Right lobe of liver (tissue), 6 donors: ENCODE measurements at regions not wholly inside any gene's neighbourhood (a gene's known extent, or its start where the extent isn't known, plus 50 kb on each side); places are given as distances from the start of the nearest gene placed in this dataset.

Source experiments
- ATAC-seq, 4 donors: fragments of 200-7000 bp; cut with Tn5 transposase; one replicate each; pipeline ENCODE4 v1.9.1; 2020; ENCODE audit warnings: mild to moderate bottlenecking in 4 of 4, moderate library complexity in 4 of 4
- DNase-seq, 3 donors: peaks; one replicate each; pipeline ENCODE4 v3.0.0-alpha.2; 2020
- H3K27ac ChIP-seq, 3 donors: fragments of 200-600 bp; one replicate each; pipeline ENCODE4 v1.8.0; 2022
- H3K27me3 ChIP-seq, 2 donors: fragments of 200-600 bp; one replicate each; pipeline ENCODE4 v1.8.0; 2022
- H3K36me3 ChIP-seq, 4 donors: fragments of 200-600 bp; sonication (generic) in 1 of 4; one replicate each; pipeline versions ENCODE4 v1.5.1 to v1.8.0; 2017 to 2022; ENCODE audit warnings: control low read depth in 1 of 4
- H3K4me1 ChIP-seq, 4 donors: fragments of 200-600 bp; sonication (generic) in 1 of 4; one replicate each; pipeline versions ENCODE4 v1.5.1 to v1.8.0; 2017 to 2022; ENCODE audit warnings: control low read depth in 1 of 4
- H3K4me3 ChIP-seq, 3 donors: fragments of 200-600 bp; one replicate each; pipeline ENCODE4 v1.8.0; 2022
- H3K9me3 ChIP-seq, 4 donors: fragments of 200-600 bp; sonication (generic) in 1 of 4; one replicate each; pipeline versions ENCODE4 v1.5.1 to v1.8.0; 2017 to 2022; ENCODE audit warnings: control low read depth in 1 of 4
- CTCF ChIP-seq, 4 donors: fragments of 200-600 bp in 3 of 4; fragments of 450-650 bp in 1 of 4; IDR thresholded peaks; one replicate each; pipeline versions ENCODE4 v1.5.1 to v1.8.0; 2016 to 2022; ENCODE audit warnings: antibody characterized with exemption in 4 of 4, mild to moderate bottlenecking in 2 of 4
- POLR2A ChIP-seq: fragments of 450-650 bp; IDR thresholded peaks from one replicate; pipeline ENCODE4 v1.6.1; 2017; ENCODE audit warnings: antibody characterized with exemption, mild to moderate bottlenecking
- WGBS: methylation state at CpG from one replicate; pipeline ENCODE4 v1.1.6; 2018; ENCODE audit warnings: low coverage, low lambda C conversion rate; ENCODE audit not compliant: insufficient coverage; ENCODE audit errors: missing lambda C conversion rate; 5-methylcytosine and 5-hydroxymethylcytosine counted together
- intact Hi-C, 2 donors: fragments of 100-400 bp; cut with DNase I; formaldehyde crosslinking; loops; one replicate each; pipeline versions ENCODE4 v1.11.2 to v1.14.1; 2022
- small RNA-seq, 2 experiments: library from RNA; depleted of rRNA; stranded (forward); fragments of <200 nt; gene quantifications; one replicate each; pipeline ENCODE3, GENCODE V24; 2016
- donor health status: DM: no; HTN: yes; CAD: no.
- donor health status: DM: no; HTN: no; CAD: no.
- donor health status: DM: no; HTN: no; CAD: no.
- donor health status: DM: no; HTN: yes; CAD: no.
- donor health status: DM: no; HTN: yes; CAD: no.

GRCh38 chrY:7177631-7178030, 266.1 kb upstream of the AMELY start:
- DNase-seq (no peak), ATAC-seq (no peak)
- H3K4me3 ChIP-seq: no peak overlapping the region
- intact Hi-C loops: no loop called here
- H3K27ac ChIP-seq: no peak overlapping the region
- H3K36me3 ChIP-seq: no peaks in the 10 kb centered on the region
- no peaks in the 10 kb centered on the region for H3K27me3 ChIP-seq
- no CpG with 5 or more reads among the region's 5 CpGs for WGBS
- H3K4me1 ChIP-seq: no peaks in the 10 kb centered on the region
- H3K9me3 ChIP-seq: no peaks in the 10 kb centered on the region
- TF ChIP-seq CTCF (IDR thresholded peaks at IDR 0.05) (no peak), POLR2A (no peak)

GRCh38 chrY:7169475-7169874, 257.9 kb upstream of the AMELY start:
- Histone ChIP-seq H3K9me3 (no peaks in the 10 kb centered on the region), H3K4me1 (no peaks in the 10 kb centered on the region), H3K4me3 (no peak overlapping the region), H3K27ac (no peak overlapping the region), H3K27me3 (no peaks in the 10 kb centered on the region), H3K36me3 (no peaks in the 10 kb centered on the region)
- no peak for ATAC-seq
- intact Hi-C loops: no loop called here
- no peak for DNase-seq
- WGBS: no CpG with 5 or more reads among the region's 1 CpG
- no peak for TF ChIP-seq CTCF (IDR thresholded peaks at IDR 0.05)
- no peak for TF ChIP-seq POLR2A

- TF ChIP-seq POLR2A (no peak), CTCF (IDR thresholded peaks at IDR 0.05) (no peak)
- no peak overlapping the region for H3K4me3 ChIP-seq
- no peak overlapping the region for H3K27ac ChIP-seq
- WGBS: no CpG with 5 or more reads among the region's 5 CpGs
- no peaks in the 10 kb centered on the region for H3K4me1 ChIP-seq
- ATAC-seq (no peak), DNase-seq (no peak)
- H3K27me3 ChIP-seq: no peaks in the 10 kb centered on the region
- no peaks in the 10 kb centered on the region for H3K36me3 ChIP-seq
- no peaks in the 10 kb centered on the region for H3K9me3 ChIP-seq
- intact Hi-C loops: no loop called here
Measured at GRCh38 chrY:7141477-7141876, 229.9 kb upstream of the AMELY start.

Small RNAs in the stretch of these regions (small RNA-seq; reads per million reads assigned to genes)
- 0 reads per million in 2 experiments for gene RF00019
- gene RN7SKP282: 0 reads per million in 2 experiments
- gene RNU6-521P: 0 reads per million in 2 experiments
